Left kidney (tissue), 1 donor: ENCODE measurements at regions not wholly inside any gene's neighbourhood (a gene's known extent, or its start where the extent isn't known, plus 50 kb on each side); places are given as distances from the start of the nearest gene placed in this dataset.

Source experiments
- DNase-seq: peaks from one replicate; pipeline ENCODE4 v3.0.0-alpha.2; 2013

GRCh38 chr1:168966217-168966616 lies 140.3 kb upstream of the ATP1B1 start:
- no peak for DNase-seq

GRCh38 chr1:168966636-168967035 lies 139.9 kb upstream of the ATP1B1 start:
- no peak for DNase-seq

- DNase-seq = no peak
Observed at GRCh38 chr1:168970926-168971659, 135.4 kb upstream of the ATP1B1 start.

GRCh38 chr1:168972225-168972624 lies 134.3 kb upstream of the ATP1B1 start:
- DNase-seq = no peak

- no peak for DNase-seq
Observed at GRCh38 chr1:168972887-168973286, 133.6 kb upstream of the ATP1B1 start.

GRCh38 chr1:168974117-168974516 lies 132.4 kb upstream of the ATP1B1 start:
- no peak for DNase-seq

- no peak for DNase-seq
Observed at GRCh38 chr1:168974611-168975010, 131.9 kb upstream of the ATP1B1 start.

GRCh38 chr1:168976267-168976666 lies 130.2 kb upstream of the ATP1B1 start:
- no peak for DNase-seq

- DNase-seq = no peak
Observed at GRCh38 chr1:168977618-168978017, 128.9 kb upstream of the ATP1B1 start.

GRCh38 chr1:168979276-168979675 lies 127.2 kb upstream of the ATP1B1 start:
- DNase-seq = no peak

- DNase-seq = no peak
Observed at GRCh38 chr1:168980180-168980579, 126.3 kb upstream of the ATP1B1 start.

GRCh38 chr1:168980656-168981055 lies 125.8 kb upstream of the ATP1B1 start:
- DNase-seq = no peak

GRCh38 chr1:168982778-168983177 lies 123.7 kb upstream of the ATP1B1 start:
- DNase-seq = no peak

- no peak for DNase-seq
Observed at GRCh38 chr1:168987330-168987729, 119.2 kb upstream of the ATP1B1 start.

GRCh38 chr1:168987923-168988322 lies 118.6 kb upstream of the ATP1B1 start:
- DNase-seq = no peak

GRCh38 chr1:168989985-168990384 lies 116.5 kb upstream of the ATP1B1 start:
- DNase-seq = no peak

GRCh38 chr1:168991667-168992475 lies 114.6 kb upstream of the ATP1B1 start:
- no peak for DNase-seq

GRCh38 chr1:169001353-169001752 lies 105.1 kb upstream of the ATP1B1 start:
- no peak for DNase-seq

- no peak for DNase-seq
Observed at GRCh38 chr1:169003864-169004516, 102.5 kb upstream of the ATP1B1 start.

- DNase-seq = no peak
Observed at GRCh38 chr1:169005776-169006175, 100.7 kb upstream of the ATP1B1 start.

GRCh38 chr1:169009666-169010065 lies 96.8 kb upstream of the ATP1B1 start:
- DNase-seq = no peak

GRCh38 chr1:169012416-169012815 lies 94.1 kb upstream of the ATP1B1 start:
- DNase-seq = no peak

GRCh38 chr1:169013821-169014220 lies 92.7 kb upstream of the ATP1B1 start:
- DNase-seq = no peak
